PC-3 (cell line): ENCODE measurements at regions not wholly inside any gene's neighbourhood (a gene's known extent, or its start where the extent isn't known, plus 50 kb on each side); places are given as distances from the start of the nearest gene placed in this dataset.
"Not testable (repeated sequence)": the region's sequence is repeated elsewhere in the genome, so short reads cannot be mapped to it uniquely, and the experiment has no call there.

Experiments used
- CTCF ChIP-seq: fragments of 300-600 bp; sonication (generic); conservative IDR thresholded peaks from 2 replicates; pipeline ENCODE4 v1.5.1; 2017; ENCODE audit warnings: antibody characterized with exemption, low read depth, mild to moderate bottlenecking, low read length
- EZH2 ChIP-seq: fragments of 300-600 bp; sonication (generic); IDR thresholded peaks from one replicate; pipeline ENCODE4 v1.6.1; 2017; ENCODE audit warnings: antibody characterized with exemption, mild to moderate bottlenecking, low read length; ENCODE audit not compliant: unreplicated experiment
- EZH2phosphoT487 ChIP-seq: fragments of 300-600 bp; sonication (generic); IDR thresholded peaks from 2 replicates; pipeline ENCODE4 v1.6.1; 2018; ENCODE audit warnings: mild to moderate bottlenecking, antibody characterized with exemption, low read length, borderline replicate concordance

- TF ChIP-seq CTCF, EZH2, EZH2phosphoT487: not testable (repeated sequence)
These were observed 97.2 kb upstream of the CRYM start for GRCh38 chr16:21375334-21375733.
